Cerebellar nuclear complex (tissue), 1 donor: ENCODE measurements at regions not wholly inside any gene's neighbourhood (a gene's known extent, or its start where the extent isn't known, plus 50 kb on each side); places are given as distances from the start of the nearest gene placed in this dataset.
"Not testable (repeated sequence)": the region's sequence is repeated elsewhere in the genome, so short reads cannot be mapped to it uniquely, and the experiment has no call there.

Source experiments
- DNase-seq, 2 experiments: peaks; one replicate each; lab custom pipeline; 2025; lab: John Stamatoyannopoulos, UW

DNA sequence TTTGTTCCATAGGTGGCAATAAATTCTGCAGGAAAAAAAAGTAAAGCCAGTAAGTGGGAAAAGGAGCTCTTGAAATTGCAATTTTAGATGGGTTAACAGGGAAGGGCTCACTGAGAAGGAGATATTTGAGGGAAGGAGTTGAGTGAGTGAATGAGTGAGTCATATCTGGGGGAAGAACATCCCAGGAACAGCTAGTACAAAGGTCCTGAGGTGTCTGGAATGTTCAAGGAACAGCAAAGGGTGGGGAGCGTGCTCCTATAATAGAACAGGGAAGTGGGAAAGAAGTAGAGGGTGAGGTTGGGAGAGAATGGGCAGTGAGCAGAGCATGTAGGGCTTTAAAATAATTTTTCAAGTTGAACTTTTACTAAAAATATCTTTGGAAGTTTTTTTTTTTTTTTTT, 68.0 kb upstream of the PSME4 start:
- DNase-seq, result no peak

DNA sequence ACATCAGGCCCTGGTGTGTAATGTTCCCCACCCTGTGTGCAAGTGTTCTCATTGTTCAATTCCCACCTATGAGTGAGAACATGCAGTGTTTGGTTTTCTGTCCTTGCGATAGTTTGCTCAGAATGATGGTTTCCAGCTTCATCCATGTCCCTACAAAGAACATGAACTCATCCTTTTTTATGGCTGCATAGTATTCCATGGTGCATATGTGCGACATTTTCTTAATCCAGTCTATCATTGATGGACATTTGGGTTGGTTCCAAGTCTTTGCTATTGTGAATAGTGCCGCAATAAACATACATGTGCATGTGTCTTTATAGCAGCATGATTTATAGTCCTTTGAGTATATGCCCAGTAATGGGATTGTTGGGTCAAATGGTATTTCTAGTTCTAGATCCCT, 60.5 kb upstream of the PSME4 start:
- not testable (repeated sequence) for DNase-seq

- no peak for DNase-seq
These were observed 60.0 kb upstream of the PSME4 start for GRCh38 chr2:54030806-54031205.

- no peak for DNase-seq
These were observed 59.6 kb upstream of the PSME4 start for GRCh38 chr2:54030396-54030741.

GRCh38 chr2:54029721-54030395, 59.1 kb upstream of the PSME4 start:
- no peak for DNase-seq

DNA sequence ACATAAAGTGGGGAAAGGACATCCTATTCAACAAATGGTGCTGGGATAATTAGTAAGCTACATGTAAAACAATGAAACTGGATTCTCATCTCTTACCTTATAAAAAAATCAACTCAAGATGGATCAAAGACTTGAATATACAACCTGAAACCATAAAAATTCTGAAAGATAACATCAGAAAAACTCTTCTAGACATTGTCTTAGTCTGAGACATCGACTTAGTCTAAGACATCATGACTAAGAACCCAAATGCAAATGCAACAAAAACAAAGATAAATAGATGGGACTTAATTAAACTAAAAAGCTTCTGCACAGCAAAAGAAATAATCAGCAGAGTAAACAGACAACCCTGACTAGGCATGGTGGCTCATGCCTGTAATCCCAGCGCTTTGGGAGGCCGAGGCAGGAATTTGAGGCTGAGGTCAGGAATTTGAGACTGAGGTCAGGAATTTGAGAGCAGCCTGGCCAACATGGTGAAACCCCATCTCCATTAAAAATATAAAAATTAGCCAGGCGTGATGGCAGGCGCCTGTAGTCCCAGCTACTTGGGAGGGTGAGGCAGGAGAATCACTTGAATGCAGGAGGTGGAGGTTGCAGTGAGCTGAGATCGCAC, 54.8 kb upstream of the PSME4 start:
- not testable (repeated sequence) for DNase-seq

DNA sequence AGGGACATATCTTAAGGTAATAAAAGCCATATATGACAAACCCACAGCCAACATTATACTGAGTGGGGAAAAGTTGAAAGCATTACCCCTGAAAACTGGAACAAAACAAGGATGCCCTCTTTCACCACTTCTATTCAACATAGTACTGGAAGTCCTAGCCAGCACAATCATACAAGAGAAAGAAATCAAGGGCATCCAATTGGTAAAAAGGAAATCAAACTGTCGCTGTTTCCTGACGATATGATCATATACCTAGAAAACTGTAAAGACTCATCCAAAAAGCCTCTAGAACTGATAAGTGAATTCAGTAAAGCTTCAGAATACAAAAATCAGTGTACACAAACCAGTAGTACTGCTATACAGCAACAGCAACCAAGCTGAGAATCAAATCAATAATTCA, 53.8 kb upstream of the PSME4 start:
- no peak for DNase-seq

DNA sequence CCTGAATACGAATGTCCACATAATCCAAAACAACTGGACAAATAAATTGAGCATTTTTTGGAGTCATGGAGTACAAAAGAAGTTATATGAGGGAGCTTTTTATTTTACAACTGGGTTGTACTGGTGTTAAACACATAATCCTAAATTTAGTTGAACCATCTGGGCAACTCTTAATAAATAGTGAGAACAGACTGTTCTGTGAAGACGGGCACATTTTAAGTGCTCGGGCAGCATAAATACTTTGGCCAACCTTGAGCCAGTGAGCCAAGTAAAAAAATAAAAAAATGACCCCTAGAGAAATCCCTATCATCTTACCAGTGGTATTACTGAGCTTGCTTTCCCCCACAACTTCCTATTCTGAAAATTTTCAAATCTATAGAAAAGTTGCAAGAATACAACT, 50.9 kb upstream of the PSME4 start:
- no peak for DNase-seq

GRCh38 chr2:54020793-54021414, 50.1 kb upstream of the PSME4 start:
- DNase-seq, result no peak
